Stimulated activated CD8-positive, alpha-beta memory T cell treated with anti-CD3 and anti-CD28 coated beads, Interleukin-4, amount 100 ng/mL, for 4 hours (primary cell): ENCODE measurements at regions not wholly inside any gene's neighbourhood (a gene's known extent, or its start where the extent isn't known, plus 50 kb on each side); places are given as distances from the start of the nearest gene placed in this dataset.
"Not testable (repeated sequence)": the region's sequence is repeated elsewhere in the genome, so short reads cannot be mapped to it uniquely, and the experiment has no call there.

Source experiments
- DNase-seq, 2 donors: peaks; one replicate each; pipeline ENCODE4 v3.0.0-alpha.2; 2020; ENCODE audit warnings: low read depth in 2 of 2, low spot score in 1 of 2

GRCh38 chr13:82096256-82096655, 1755.3 kb upstream of the SPRY2 start:
- DNase-seq: no peak

GRCh38 chr13:82092312-82092711, 1751.4 kb upstream of the SPRY2 start:
- DNase-seq: no peak

GRCh38 chr13:82088781-82089180, 1747.9 kb upstream of the SPRY2 start:
- no peak for DNase-seq

- DNase-seq: no peak
Observed at GRCh38 chr13:82076496-82076895, 1735.6 kb upstream of the SPRY2 start.

- DNase-seq: no peak
Observed at GRCh38 chr13:82070416-82070815, 1729.5 kb upstream of the SPRY2 start.

- DNase-seq: no peak
Observed at GRCh38 chr13:82062772-82063171, 1721.8 kb upstream of the SPRY2 start.

GRCh38 chr13:82058364-82058763, 1717.4 kb upstream of the SPRY2 start:
- no peak for DNase-seq

- not testable (repeated sequence) for DNase-seq
Observed at GRCh38 chr13:82045316-82045715, 1704.4 kb upstream of the SPRY2 start.

- no peak for DNase-seq
Observed at GRCh38 chr13:82036602-82037001, 1695.7 kb upstream of the SPRY2 start.

- no peak for DNase-seq
Observed at GRCh38 chr13:82011355-82011754, 1670.4 kb upstream of the SPRY2 start.

GRCh38 chr13:82010780-82011179, 1669.9 kb upstream of the SPRY2 start:
- DNase-seq: no peak

- DNase-seq: no peak
Observed at GRCh38 chr13:82002710-82003109, 1661.8 kb upstream of the SPRY2 start.

- DNase-seq: no peak
Observed at GRCh38 chr13:81995316-81995715, 1654.4 kb upstream of the SPRY2 start.

GRCh38 chr13:81990652-81991051, 1649.7 kb upstream of the SPRY2 start:
- no peak for DNase-seq

- DNase-seq: no peak
Observed at GRCh38 chr13:81988567-81988966, 1647.6 kb upstream of the SPRY2 start.

- DNase-seq: no peak
Observed at GRCh38 chr13:81987677-81988357, 1646.9 kb upstream of the SPRY2 start.

GRCh38 chr13:81987159-81987558, 1646.2 kb upstream of the SPRY2 start:
- DNase-seq: no peak

- DNase-seq: no peak
Observed at GRCh38 chr13:81986308-81986707, 1645.4 kb upstream of the SPRY2 start.

- DNase-seq: no peak
Observed at GRCh38 chr13:81957121-81957520, 1616.2 kb upstream of the SPRY2 start.

- no peak for DNase-seq
Observed at GRCh38 chr13:81929988-81930387, 1589.1 kb upstream of the SPRY2 start.

GRCh38 chr13:81927347-81927746, 1586.4 kb upstream of the SPRY2 start:
- DNase-seq: no peak

GRCh38 chr13:81917810-81918209, 1576.9 kb upstream of the SPRY2 start:
- no peak for DNase-seq

- no peak for DNase-seq
Observed at GRCh38 chr13:81916461-81916860, 1575.5 kb upstream of the SPRY2 start.
